ENCODE measurements at regions not wholly inside any gene's neighbourhood (a gene's known extent, or its start where the extent isn't known, plus 50 kb on each side); places are given as distances from the start of the nearest gene placed in this dataset.

- H3K4me3 ChIP-seq (ENCODE audit: low read depth, low read length) = no peak overlapping the region
- no peaks in the 10 kb centered on the region for H3K36me3 ChIP-seq (ENCODE audit: control insufficient read depth, insufficient read depth, low read length)
- POLR2A ChIA-PET = no interaction called here
- CTCF ChIA-PET = no interaction called here
- TF ChIP-seq CTCF (IDR thresholded peaks at IDR 0.05; ENCODE audit: insufficient read depth, low read depth, low read length) = no peak
- no peaks in the 10 kb centered on the region for H3K27me3 ChIP-seq (ENCODE audit: control insufficient read depth, insufficient read depth, low read length)
- DNase-seq (ENCODE audit: low read depth) = no peak
Observed at GRCh38 chr14:97848317-97848980, 1051.3 kb downstream of the VRK1 start.

- ChIA-PET CTCF (no interaction called here), POLR2A (no interaction called here)
- DNase-seq (ENCODE audit: low read depth) = no peak
- Histone ChIP-seq H3K27me3 (ENCODE audit: control insufficient read depth, insufficient read depth, low read length) (no peaks in the 10 kb centered on the region), H3K36me3 (ENCODE audit: control insufficient read depth, insufficient read depth, low read length) (no peaks in the 10 kb centered on the region), H3K4me3 (ENCODE audit: low read depth, low read length) (no peak overlapping the region)
- no peak for TF ChIP-seq CTCF (IDR thresholded peaks at IDR 0.05; ENCODE audit: insufficient read depth, low read depth, low read length)
Observed at GRCh38 chr14:97850466-97850865, 1053.3 kb downstream of the VRK1 start.

- no peak for DNase-seq (ENCODE audit: low read depth)
- ChIA-PET CTCF (no interaction called here), POLR2A (no interaction called here)
- Histone ChIP-seq H3K36me3 (ENCODE audit: control insufficient read depth, insufficient read depth, low read length) (no peaks in the 10 kb centered on the region), H3K4me3 (ENCODE audit: low read depth, low read length) (no peak overlapping the region), H3K27me3 (ENCODE audit: control insufficient read depth, insufficient read depth, low read length) (no peaks in the 10 kb centered on the region)
- no peak for TF ChIP-seq CTCF (IDR thresholded peaks at IDR 0.05; ENCODE audit: insufficient read depth, low read depth, low read length)
Observed at GRCh38 chr14:97850886-97851285, 1053.7 kb downstream of the VRK1 start.

- no peak for TF ChIP-seq CTCF (IDR thresholded peaks at IDR 0.05; ENCODE audit: insufficient read depth, low read depth, low read length)
Observed at GRCh38 chr14:97851428-97851995, 1054.3 kb downstream of the VRK1 start.

GRCh38 chr14:97854918-97855317 lies 1057.7 kb downstream of the VRK1 start:
- no peak for TF ChIP-seq CTCF (IDR thresholded peaks at IDR 0.05; ENCODE audit: insufficient read depth, low read depth, low read length)
- CTCF ChIA-PET = no interaction called here
- POLR2A ChIA-PET = no interaction called here

More at GRCh38 chr14:97851428-97851995, 1054.3 kb downstream of the VRK1 start:
- ChIA-PET CTCF (no interaction called here), POLR2A (no interaction called here)
- DNase-seq (ENCODE audit: low read depth) = no peak
- Histone ChIP-seq H3K36me3 (ENCODE audit: control insufficient read depth, insufficient read depth, low read length) (no peaks in the 10 kb centered on the region), H3K27me3 (ENCODE audit: control insufficient read depth, insufficient read depth, low read length) (no peaks in the 10 kb centered on the region), H3K4me3 (ENCODE audit: low read depth, low read length) (no peak overlapping the region)

More at GRCh38 chr14:97854918-97855317, 1057.7 kb downstream of the VRK1 start:
- H3K27me3 ChIP-seq (ENCODE audit: control insufficient read depth, insufficient read depth, low read length) = no peaks in the 10 kb centered on the region
- no peak for DNase-seq (ENCODE audit: low read depth)
- H3K4me3 ChIP-seq (ENCODE audit: low read depth, low read length) = no peak overlapping the region
- no peaks in the 10 kb centered on the region for H3K36me3 ChIP-seq (ENCODE audit: control insufficient read depth, insufficient read depth, low read length)
